Endothelial cell of umbilical vein (primary cell): ENCODE measurements at regions not wholly inside any gene's neighbourhood (a gene's known extent, or its start where the extent isn't known, plus 50 kb on each side); places are given as distances from the start of the nearest gene placed in this dataset.

Experiments
- BruUV-seq: library from RNA; stranded (reverse); fragments of 400-500 nt; replicated peaks from 2 replicates; lab custom pipeline; 2021; lab: Mats Ljungman, UMichigan
- CTCF ChIA-PET: fragments of 300-600, 350-600 bp; sonication (Branson Sonifier 250); formaldehyde crosslinking; loops from one replicate; lab custom pipeline; 2021; ENCODE audit warnings: antibody characterized with exemption, inconsistent platforms; lab: Charles Lee
- POLR2A ChIA-PET: fragments of 300-600, 350-600 bp; sonication (Branson Sonifier 250); formaldehyde crosslinking; loops from one replicate; lab custom pipeline; 2021; ENCODE audit warnings: antibody characterized with exemption, inconsistent platforms; lab: Charles Lee
- DNase-seq: peaks from one replicate; pipeline ENCODE4 v3.0.0-alpha.2; 2011; ENCODE audit warnings: low read depth, low spot score
- FAIRE-seq: peaks from 2 replicates; lab custom pipeline; 2011; peaks lifted over from hg19 to GRCh38; lab: Jason Lieb, UNC
- H2AFZ ChIP-seq: 2 replicates; pipeline ENCODE4 v1.6.0; 2012; ENCODE audit warnings: low read depth, low read length, control low read depth, inconsistent platforms
- H3K27ac ChIP-seq: 2 replicates; pipeline ENCODE4 v1.5.1; 2011; ENCODE audit warnings: low read depth, mild to moderate bottlenecking, control low read depth, low read length, moderate library complexity; ENCODE audit not compliant: insufficient read depth
- H3K27me3 ChIP-seq, 2 experiments: 2 replicates each; pipeline versions ENCODE4 v1.6.0 to v1.6.1; 2011; ENCODE audit warnings: low read length in 2 of 2, mixed read lengths in 1 of 2; ENCODE audit not compliant: control insufficient read depth in 2 of 2, insufficient read depth in 2 of 2
- H3K36me3 ChIP-seq, 2 experiments: 2 replicates in 1 of 2; 3 replicates in 1 of 2; pipeline ENCODE4 v1.5.1; 2011; ENCODE audit warnings: low read length in 2 of 2, mild to moderate bottlenecking in 1 of 2, moderate library complexity in 1 of 2; ENCODE audit not compliant: control insufficient read depth in 2 of 2, insufficient read depth in 2 of 2; ENCODE audit errors: extremely low read depth in 1 of 2
- H3K4me1 ChIP-seq: 3 replicates; pipeline ENCODE4 v1.5.1; 2011; ENCODE audit warnings: mild to moderate bottlenecking, low read length; ENCODE audit not compliant: control insufficient read depth, insufficient read depth; ENCODE audit errors: extremely low read depth
- H3K4me2 ChIP-seq: 2 replicates; pipeline ENCODE4 v1.6.1; 2011; ENCODE audit warnings: low read length, control low read depth, mixed read lengths; ENCODE audit not compliant: insufficient read depth
- H3K4me3 ChIP-seq, 3 experiments: fragments of 200-600 bp in 1 of 3; sonication (generic), shearing (Covaris generic) in 1 of 3; replicated peaks in 1 of 3; 2 replicates each; pipeline ENCODE4 v1.5.1; 2011 to 2016; ENCODE audit warnings: control low read depth in 3 of 3, low read length in 3 of 3, mild to moderate bottlenecking in 2 of 3, inconsistent platforms in 1 of 3, low read depth in 1 of 3, moderate library complexity in 1 of 3; ENCODE audit not compliant: insufficient read depth in 1 of 3
- H3K79me2 ChIP-seq: 2 replicates; pipeline ENCODE4 v1.6.0; 2012; ENCODE audit warnings: low read length, inconsistent platforms; ENCODE audit not compliant: control insufficient read depth, insufficient read depth
- H3K9ac ChIP-seq: replicated peaks from 2 replicates; pipeline ENCODE3; 2011; ENCODE audit warnings: low read length, control low read depth; ENCODE audit not compliant: insufficient read depth; ENCODE audit errors: extremely low read depth
- H3K9me1 ChIP-seq: replicated peaks from 3 replicates; pipeline ENCODE4 v1.6.0; 2011; ENCODE audit warnings: mild to moderate bottlenecking, low read length; ENCODE audit not compliant: control insufficient read depth, insufficient read depth; ENCODE audit errors: extremely low read depth
- H3K9me3 ChIP-seq: replicated peaks from 2 replicates; pipeline ENCODE4 v1.5.1; 2012; ENCODE audit warnings: low read length, inconsistent platforms; ENCODE audit not compliant: control insufficient read depth, insufficient read depth
- H4K20me1 ChIP-seq: replicated peaks from 2 replicates; pipeline ENCODE3; 2011; ENCODE audit warnings: mild to moderate bottlenecking, low read length; ENCODE audit not compliant: control insufficient read depth, insufficient read depth; ENCODE audit errors: extremely low read depth
- EZH2 ChIP-seq: IDR thresholded peaks from 2 replicates; pipeline ENCODE4 v1.6.1; 2012; ENCODE audit warnings: borderline replicate concordance, low read depth, mild to moderate bottlenecking, moderate library complexity, low read length, inconsistent platforms; ENCODE audit not compliant: severe bottlenecking
- FOS ChIP-seq: IDR thresholded peaks from 2 replicates; pipeline ENCODE4 v1.6.1; 2011; ENCODE audit warnings: mild to moderate bottlenecking, low read length, moderate library complexity, borderline replicate concordance; ENCODE audit not compliant: insufficient read depth
- GATA2 ChIP-seq: IDR thresholded peaks from 2 replicates; pipeline ENCODE4 v1.7.0; 2011; ENCODE audit warnings: low read depth, mild to moderate bottlenecking, moderate library complexity, mixed read lengths, low read length; ENCODE audit not compliant: insufficient read length, insufficient read depth
- JUN ChIP-seq: IDR thresholded peaks from 2 replicates; pipeline ENCODE4 v1.6.1; 2011; ENCODE audit warnings: borderline replicate concordance, low read depth; ENCODE audit not compliant: insufficient read length, insufficient read depth
- MYC ChIP-seq: IDR thresholded peaks from one replicate; pipeline ENCODE4 v1.6.1; 2011; ENCODE audit warnings: mild to moderate bottlenecking, low read depth, low read length
- POLR2A ChIP-seq: IDR thresholded peaks from 2 replicates; pipeline ENCODE4 v1.6.1; 2012; ENCODE audit warnings: low read depth, mild to moderate bottlenecking, control low read depth, low read length
- POLR2AphosphoS5 ChIP-seq: IDR thresholded peaks from 2 replicates; pipeline ENCODE4 v1.6.1; 2012; ENCODE audit warnings: low read depth, mild to moderate bottlenecking, control low read depth, low read length, moderate library complexity; ENCODE audit not compliant: insufficient read depth
- dilution Hi-C: fragments of 300-500 bp; cut with MboI; formaldehyde crosslinking; loops from one replicate; pipeline ENCODE4 v1.15.0; 2019; ENCODE audit warnings: low sequenced_read_pairs; ENCODE audit not compliant: extremely low pct_ligation_motif_present
- intact Hi-C: fragments of 100-400 bp; cut with micrococcal nuclease; formaldehyde crosslinking; loops from one replicate; pipeline ENCODE4 v1.10.0; 2022
- TF ChIP-seq, protein P1 (sequence below): IDR thresholded peaks from 2 replicates; pipeline ENCODE4 v1.6.1; 2011; ENCODE audit not compliant: insufficient read depth, insufficient read length
- TF ChIP-seq, protein P2 (sequence below), 2 donors: IDR thresholded peaks; 1 replicate in 1 of 2; 2 replicates in 1 of 2; pipeline ENCODE4 v1.5.1; 2011; ENCODE audit warnings: low read length in 2 of 2, mild to moderate bottlenecking in 2 of 2, moderate library complexity in 2 of 2, control low read depth in 1 of 2, inconsistent platforms in 1 of 2, low read depth in 1 of 2; ENCODE audit not compliant: insufficient read depth in 1 of 2; ENCODE audit errors: extremely low read depth in 1 of 2

DNA sequence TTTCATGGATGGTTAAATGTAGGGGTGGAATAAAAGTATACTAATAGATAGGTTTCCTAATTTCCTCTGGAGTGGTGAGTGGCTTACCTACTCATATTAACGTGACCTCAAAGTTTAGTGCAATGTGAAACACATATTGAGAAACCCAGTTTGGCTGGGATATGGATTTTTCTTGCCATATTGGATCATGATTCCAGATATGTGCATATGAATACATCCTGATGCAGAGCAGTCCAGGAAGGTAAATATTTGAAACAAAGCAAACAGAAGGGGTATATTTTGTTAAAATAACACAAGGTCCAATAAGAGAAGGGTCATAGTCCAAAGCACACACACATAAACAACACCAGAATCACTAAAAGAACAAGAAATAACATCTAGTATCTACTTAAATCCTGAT, 608.1 kb downstream of the PKHD1 start:
- no peaks in the 10 kb centered on the region for H4K20me1 ChIP-seq
- H3K36me3 ChIP-seq = no peaks in the 10 kb centered on the region
- H3K4me1 ChIP-seq = no peaks in the 10 kb centered on the region
- no peaks in the 10 kb centered on the region for H3K9me1 ChIP-seq
- dilution Hi-C loops = no loop called here
- ChIA-PET POLR2A (no interaction called here), CTCF (no interaction called here)
- no peaks in the 10 kb centered on the region for H3K27me3 ChIP-seq
- H3K79me2 ChIP-seq = no peaks in the 10 kb centered on the region
- no peak overlapping the region for H2AFZ ChIP-seq
- no peak overlapping the region for H3K4me2 ChIP-seq
- no TSS peak for BruUV-seq
- no peak overlapping the region for H3K27ac ChIP-seq
- DNase-seq = no peak
- FAIRE-seq = no peak
- TF ChIP-seq POLR2A (no peak), GATA2 (no peak), POLR2AphosphoS5 (no peak), MYC (no peak), FOS (no peak), EZH2 (no peak), JUN (no peak)
- TF ChIP-seq, protein P1, sequence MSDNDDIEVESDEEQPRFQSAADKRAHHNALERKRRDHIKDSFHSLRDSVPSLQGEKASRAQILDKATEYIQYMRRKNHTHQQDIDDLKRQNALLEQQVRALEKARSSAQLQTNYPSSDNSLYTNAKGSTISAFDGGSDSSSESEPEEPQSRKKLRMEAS = no peak
- TF ChIP-seq, protein P2, sequence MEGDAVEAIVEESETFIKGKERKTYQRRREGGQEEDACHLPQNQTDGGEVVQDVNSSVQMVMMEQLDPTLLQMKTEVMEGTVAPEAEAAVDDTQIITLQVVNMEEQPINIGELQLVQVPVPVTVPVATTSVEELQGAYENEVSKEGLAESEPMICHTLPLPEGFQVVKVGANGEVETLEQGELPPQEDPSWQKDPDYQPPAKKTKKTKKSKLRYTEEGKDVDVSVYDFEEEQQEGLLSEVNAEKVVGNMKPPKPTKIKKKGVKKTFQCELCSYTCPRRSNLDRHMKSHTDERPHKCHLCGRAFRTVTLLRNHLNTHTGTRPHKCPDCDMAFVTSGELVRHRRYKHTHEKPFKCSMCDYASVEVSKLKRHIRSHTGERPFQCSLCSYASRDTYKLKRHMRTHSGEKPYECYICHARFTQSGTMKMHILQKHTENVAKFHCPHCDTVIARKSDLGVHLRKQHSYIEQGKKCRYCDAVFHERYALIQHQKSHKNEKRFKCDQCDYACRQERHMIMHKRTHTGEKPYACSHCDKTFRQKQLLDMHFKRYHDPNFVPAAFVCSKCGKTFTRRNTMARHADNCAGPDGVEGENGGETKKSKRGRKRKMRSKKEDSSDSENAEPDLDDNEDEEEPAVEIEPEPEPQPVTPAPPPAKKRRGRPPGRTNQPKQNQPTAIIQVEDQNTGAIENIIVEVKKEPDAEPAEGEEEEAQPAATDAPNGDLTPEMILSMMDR (IDR thresholded peaks at IDR 0.05; ENCODE audit: extremely low read depth in 1 of 2, insufficient read depth in 1 of 2, low read depth in 1 of 2, low read length in 2 of 2) = no peak
- intact Hi-C loops = no loop called here
- H3K9me3 ChIP-seq = no peaks in the 10 kb centered on the region
- no peak overlapping the region for H3K9ac ChIP-seq
- no peak overlapping the region for H3K4me3 ChIP-seq
